ENCODE measurements at regions not wholly inside any gene's neighbourhood (a gene's known extent, or its start where the extent isn't known, plus 50 kb on each side); places are given as distances from the start of the nearest gene placed in this dataset.

- H2BK12ac ChIP-seq (ENCODE audit: low read depth, low read length) = no peak overlapping the region
- no peak overlapping the region for H3K4ac ChIP-seq (replicated peaks; ENCODE audit: insufficient read length, low read depth, low read length)
- H3K56ac ChIP-seq (replicated peaks; ENCODE audit: insufficient read length, low read depth, low read length) = no peak overlapping the region
- no peak overlapping the region for H2BK120ac ChIP-seq (replicated peaks; ENCODE audit: low read depth, low read length)
- no peak overlapping the region for H3K27ac ChIP-seq (ENCODE audit: low read depth, low read length)
- POLR2A ChIA-PET (ENCODE audit: partially characterized antibody) = interaction anchor here (0.7 kb wide), 1 partner anchor 239 kb away, joined by 4 read pairs; no protein-coding TSS in a partner anchor
- no peak overlapping the region for H3K4me3 ChIP-seq (ENCODE audit: extremely low read depth in 1 of 4, insufficient read depth in 2 of 4, low read depth in 3 of 4, low read length in 4 of 4)
- H3K18ac ChIP-seq (ENCODE audit: extremely low read depth, low read length) = no peak overlapping the region
- no peak overlapping the region for H4K5ac ChIP-seq (ENCODE audit: insufficient read length, low read depth, low read length)
- WGBS, 2 experiments (ENCODE audit: extremely low coverage in 1 of 2, insufficient coverage in 1 of 2, insufficient read length in 1 of 2, insufficient replicate concordance in 2 of 2, low coverage in 1 of 2, low lambda C conversion rate in 2 of 2, missing lambda C conversion rate in 1 of 2) = 83% methylated on average over 3 of the region's 3 CpGs; no CpG with 5 or more reads in 1 of the 2 experiments
- FAIRE-seq (no peak), DNase-seq (ENCODE audit: low read depth in 1 of 2, low spot score in 2 of 2) (no peak)
- H2BK15ac ChIP-seq (ENCODE audit: low read length) = no peak overlapping the region
- H3K9me3 ChIP-seq (ENCODE audit: insufficient read depth in 2 of 2, low read depth in 1 of 2, low read length in 1 of 2) = no peaks in the 10 kb centered on the region
- CTCF ChIA-PET (ENCODE audit: partially characterized antibody) = interaction anchor here (0.6 to 2.6 kb wide), 5 partner anchors 126 to 569 kb away, joined by 4 to 29 read pairs (median 5); no protein-coding TSS in a partner anchor
- no peak overlapping the region for H3K4me2 ChIP-seq (ENCODE audit: insufficient read depth in 1 of 2, low read depth in 2 of 2, low read length in 2 of 2)
- no peak overlapping the region for H3K14ac ChIP-seq (ENCODE audit: insufficient read length)
- no peaks in the 10 kb centered on the region for H3K27me3 ChIP-seq (replicated peaks in 1 of 4; ENCODE audit: control insufficient read depth in 3 of 4, extremely low read depth in 1 of 4, insufficient read depth in 3 of 4, low read length in 3 of 4)
- H4K91ac ChIP-seq (replicated peaks; ENCODE audit: insufficient read length, low read length) = no peak overlapping the region
- H2BK20ac ChIP-seq (ENCODE audit: low read length) = no peak overlapping the region
- H3K9ac ChIP-seq (replicated peaks in 1 of 4; ENCODE audit: extremely low read depth in 1 of 4, low read depth in 3 of 4, low read length in 3 of 4) = no peak overlapping the region
- H3K79me2 ChIP-seq (ENCODE audit: control insufficient read depth in 1 of 2, insufficient read depth in 2 of 2, low read length in 2 of 2) = no peaks in the 10 kb centered on the region
- peaks cover 0 to 6% (median 1%) of the 10 kb centered on the region in 4 experiments; a peak in 6 of 7 replicates for H3K4me1 ChIP-seq (replicated peaks in 1 of 4; ENCODE audit: control insufficient read depth in 3 of 4, insufficient read depth in 4 of 4, low read length in 3 of 4)
- H2AFZ ChIP-seq (ENCODE audit: low read length) = no peak overlapping the region
- H3K79me1 ChIP-seq (ENCODE audit: low read depth, low read length) = no peaks in the 10 kb centered on the region
- H3K36me3 ChIP-seq (ENCODE audit: control insufficient read depth in 2 of 4, insufficient read depth in 4 of 4, low read length in 3 of 4) = no peaks in the 10 kb centered on the region
- no peak overlapping the region for H2AK5ac ChIP-seq (ENCODE audit: low read depth, low read length)
- H4K20me1 ChIP-seq (replicated peaks in 1 of 2; ENCODE audit: control insufficient read depth in 1 of 2, insufficient read depth in 2 of 2, low read length in 2 of 2) = no peaks in the 10 kb centered on the region
- H3K23ac ChIP-seq (ENCODE audit: insufficient read length) = no peak overlapping the region
- H4K8ac ChIP-seq (ENCODE audit: extremely low read depth, insufficient read depth, low read length) = no peak overlapping the region
- H3K23me2 ChIP-seq (ENCODE audit: low read depth, low read length) = no peaks in the 10 kb centered on the region
- H2BK5ac ChIP-seq (ENCODE audit: low read depth, low read length) = no peak overlapping the region
- no peak for TF ChIP-seq SAP30 (IDR thresholded peaks at IDR 0.05; ENCODE audit: insufficient read depth, insufficient replicate concordance, low read length)
- no peak for TF ChIP-seq RNF2 (IDR thresholded peaks at IDR 0.05; ENCODE audit: borderline replicate concordance, low read depth, low read length, missing control alignments, poor library complexity, severe bottlenecking)
- no peak for TF ChIP-seq EGR1 (IDR thresholded peaks at IDR 0.05; ENCODE audit: borderline replicate concordance, low read depth, low read length)
- TF ChIP-seq SP4 (IDR thresholded peaks at IDR 0.05; ENCODE audit: low read length) = no peak
- no peak for TF ChIP-seq JUN (IDR thresholded peaks at IDR 0.05; ENCODE audit: low read depth, low read length)
- no peak for TF ChIP-seq YY1 (IDR thresholded peaks at IDR 0.05; ENCODE audit: low read depth, low read length)
- TF ChIP-seq BRCA1 (IDR thresholded peaks at IDR 0.05; ENCODE audit: low read depth, low read length) = no peak
- no peak for TF ChIP-seq POLR2A (IDR thresholded peaks at IDR 0.05; ENCODE audit: control extremely low read depth in 1 of 2, low read depth in 2 of 2, low read length in 2 of 2)
- TF ChIP-seq TCF12 (IDR thresholded peaks at IDR 0.05; ENCODE audit: low read depth, low read length) = no peak
- TF ChIP-seq RXRA (IDR thresholded peaks at IDR 0.05; ENCODE audit: insufficient read depth, low read depth, low read length) = no peak
- no peak for TF ChIP-seq GTF2F1 (IDR thresholded peaks at IDR 0.05; ENCODE audit: borderline replicate concordance, low read depth, low read length)
- no peak for TF ChIP-seq ATF2 (IDR thresholded peaks at IDR 0.05; ENCODE audit: low read length)
- no peak for TF ChIP-seq ASH2L (IDR thresholded peaks at IDR 0.05; ENCODE audit: low read length)
- no peak for TF ChIP-seq MAFK (IDR thresholded peaks at IDR 0.05; ENCODE audit: low read depth, low read length)
Observed at GRCh38 chr12:69068448-69068847, 135.5 kb upstream of the CPM start.
